Stimulated activated CD4-positive, alpha-beta T cell treated with anti-CD3 and anti-CD28 coated beads, Interleukin-4, amount 100 ng/mL, for 24 hours (primary cell): ENCODE measurements at regions not wholly inside any gene's neighbourhood (a gene's known extent, or its start where the extent isn't known, plus 50 kb on each side); places are given as distances from the start of the nearest gene placed in this dataset.

ENCODE experiments used
- DNase-seq: peaks from one replicate; pipeline ENCODE4 v3.0.0-alpha.2; 2020

DNA sequence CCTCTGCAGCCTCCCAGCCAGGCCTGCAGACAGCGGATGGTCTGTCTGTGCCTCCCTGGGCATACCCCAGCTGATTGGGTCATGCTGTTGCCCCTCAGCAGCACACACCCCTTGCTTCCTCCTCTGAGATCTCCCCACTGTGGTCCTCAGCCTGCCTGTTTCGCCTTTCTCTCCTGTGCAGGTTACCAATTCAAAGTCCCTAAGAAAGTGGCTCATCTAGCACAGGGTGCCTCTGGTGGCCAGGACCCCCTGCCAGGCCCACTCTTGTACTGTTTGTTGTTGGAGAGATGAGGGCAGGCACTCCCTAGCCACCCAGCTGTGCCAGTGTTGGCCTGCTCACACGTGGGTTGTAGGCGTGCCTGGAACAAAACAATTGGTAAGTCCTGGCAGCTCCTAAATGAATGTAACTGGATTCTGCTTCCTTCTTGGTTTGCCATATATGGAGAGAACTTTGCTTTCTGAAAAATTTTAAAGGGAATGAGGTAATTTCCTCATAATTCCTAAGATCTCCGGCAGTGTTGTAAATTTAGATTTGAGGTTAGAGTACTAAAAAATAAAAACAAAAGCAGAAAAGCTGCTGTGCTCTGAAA lies 213.2 kb upstream of the IL12A start:
- DNase-seq, result no peak

DNA sequence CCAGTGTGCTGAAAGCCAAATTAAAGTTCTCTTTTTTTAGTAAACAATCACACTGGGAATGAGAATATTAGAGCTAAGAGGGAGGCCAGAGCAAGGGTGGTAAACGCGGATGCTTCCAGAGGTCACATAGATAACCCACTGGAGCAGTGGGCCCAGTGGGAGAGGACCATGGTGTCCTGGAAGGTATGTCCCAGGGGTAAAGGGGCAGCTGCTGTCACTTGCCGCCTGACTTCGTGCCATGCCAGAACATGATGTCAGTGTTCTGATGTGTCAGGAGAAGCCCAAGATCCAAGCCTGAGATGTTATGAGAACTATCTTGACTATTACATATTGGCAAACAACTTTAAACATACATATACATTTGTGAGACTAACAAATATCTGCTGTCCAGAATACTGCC lies 211.9 kb upstream of the IL12A start:
- DNase-seq, result no peak

DNA sequence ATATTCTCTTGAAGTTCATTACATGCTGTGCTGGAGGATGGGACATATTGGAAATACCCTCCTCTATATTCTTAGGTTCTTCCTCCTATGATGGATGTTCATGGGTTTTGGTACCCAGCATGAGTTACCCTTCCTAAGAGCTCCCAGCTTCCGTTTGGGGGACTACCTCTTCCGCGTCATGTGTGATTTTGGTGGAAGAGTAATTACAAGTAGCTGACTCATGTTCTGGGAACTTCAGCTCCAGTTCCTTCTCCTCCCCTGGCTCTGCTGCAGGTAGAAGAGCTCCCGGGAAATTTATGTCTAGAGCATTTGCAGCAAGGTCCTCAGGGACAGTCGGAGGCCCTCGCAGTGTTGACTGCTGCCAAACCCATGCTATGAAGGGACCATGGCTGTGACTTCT lies 208.8 kb upstream of the IL12A start:
- DNase-seq, result no peak

DNA sequence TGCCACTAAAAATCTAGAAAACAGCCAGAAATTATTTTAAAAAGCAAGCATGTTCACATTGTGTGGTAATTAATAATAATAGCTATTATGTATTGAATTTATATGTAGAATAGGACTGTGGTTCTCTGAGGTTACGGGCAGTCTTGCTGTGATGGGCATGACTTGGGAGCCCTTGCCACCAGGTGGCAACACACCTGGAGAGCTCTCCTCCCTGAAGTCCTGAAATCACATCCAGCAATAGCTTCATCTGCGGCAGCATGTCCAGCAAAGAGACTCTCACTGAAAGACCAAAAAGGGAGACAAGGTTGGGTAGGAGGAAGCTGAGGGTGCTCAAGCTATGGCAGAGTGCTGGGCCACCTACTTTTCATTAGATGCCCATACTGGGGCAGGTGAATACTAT lies 206.8 kb upstream of the IL12A start:
- no peak for DNase-seq

DNA sequence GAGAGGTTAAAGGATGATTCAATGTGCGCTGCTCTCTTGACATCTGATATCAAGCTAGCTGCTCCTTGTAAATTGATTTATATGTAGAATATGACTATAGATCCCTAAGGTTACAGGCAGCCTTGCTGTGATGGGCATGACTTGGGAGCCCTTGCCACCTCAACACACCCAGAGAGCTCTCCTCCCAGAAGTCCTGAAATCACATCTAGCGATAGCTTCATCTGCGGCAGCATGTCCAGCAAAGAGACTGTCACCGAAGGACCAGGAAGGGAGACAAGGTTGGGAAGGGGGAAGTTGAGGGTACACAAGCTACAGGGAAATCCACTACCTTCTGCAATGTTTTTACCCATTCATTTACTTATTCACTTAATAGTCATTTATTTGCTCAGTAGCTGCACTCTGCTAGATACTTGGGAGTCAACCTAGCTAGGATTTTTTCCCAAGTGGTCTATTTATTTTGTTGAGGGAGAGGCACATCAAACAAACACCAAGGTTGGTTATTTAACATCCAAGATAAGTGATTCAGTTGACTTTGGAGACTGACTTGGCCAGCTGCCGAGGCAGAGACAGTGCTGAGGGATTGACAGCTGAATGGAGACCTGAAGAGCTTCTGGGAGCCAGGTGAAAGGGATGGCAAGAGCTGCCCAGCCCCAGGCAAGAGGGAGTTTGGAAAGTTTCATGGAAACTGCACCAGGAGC lies 205.8 kb upstream of the IL12A start:
- DNase-seq, result no peak

DNA sequence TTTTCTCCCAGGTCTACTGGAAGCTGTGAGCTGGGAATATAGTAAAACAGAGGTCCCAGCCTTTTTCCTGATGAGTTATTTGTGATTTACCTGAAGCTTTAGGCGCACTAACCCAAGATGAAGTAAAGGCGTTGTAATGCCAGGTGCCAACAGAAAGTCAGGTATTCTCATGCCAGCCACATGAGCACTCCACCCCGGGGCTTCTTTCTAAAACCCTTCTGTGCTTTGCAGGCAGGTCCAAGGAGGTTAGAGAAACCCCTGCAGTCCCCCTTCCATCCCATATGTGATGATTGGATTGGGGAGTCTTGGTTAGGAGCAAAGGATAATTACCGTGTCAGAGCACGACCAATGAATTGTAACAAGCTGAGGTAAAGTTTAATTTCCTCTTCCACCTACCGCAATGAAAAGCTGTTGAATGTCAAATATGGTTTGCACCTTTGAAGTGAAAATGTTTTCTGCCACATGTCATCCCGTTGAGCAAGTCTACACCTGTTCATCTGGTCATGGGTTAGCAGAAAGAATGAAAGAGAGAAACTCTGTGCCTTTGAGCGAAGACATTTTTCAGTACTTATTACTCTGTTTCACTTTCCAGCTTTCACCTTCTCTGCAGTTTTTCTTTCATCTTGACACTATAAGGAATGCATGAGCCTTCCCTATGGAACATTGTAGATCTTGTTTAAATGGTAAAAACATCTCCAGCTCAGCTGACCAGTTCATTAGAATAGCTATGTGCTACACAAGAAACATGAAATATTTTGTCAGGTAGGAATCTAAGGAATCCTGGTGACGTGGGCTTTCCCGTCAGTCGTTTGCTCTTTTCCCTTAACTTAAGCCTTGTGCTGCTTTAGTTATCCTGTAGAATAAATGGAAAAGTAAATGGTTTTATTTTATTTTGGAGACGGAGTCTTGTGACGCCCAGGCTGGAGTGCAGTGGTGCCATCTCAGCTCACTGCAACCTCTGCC lies 204.6 kb upstream of the IL12A start:
- DNase-seq, result no peak

DNA sequence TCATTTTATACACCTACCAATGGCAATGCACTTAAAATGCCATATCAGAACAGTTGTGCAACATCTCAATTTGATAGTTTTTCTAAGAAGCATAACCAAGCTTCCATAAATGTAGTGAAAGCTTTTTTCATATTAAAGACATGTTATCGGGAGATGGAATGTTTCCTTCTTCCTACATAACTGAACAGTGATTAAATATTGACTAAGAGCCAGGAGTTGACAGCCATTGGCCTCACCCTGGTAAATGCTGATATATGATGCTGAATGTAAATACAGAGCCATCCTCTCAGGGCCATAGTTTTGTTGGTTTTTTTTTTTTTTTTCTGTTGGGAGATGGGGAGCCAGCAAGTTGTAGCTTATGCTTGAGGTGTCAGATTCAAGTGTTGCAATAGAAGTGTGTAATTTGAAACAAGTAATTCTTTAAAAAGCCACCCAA lies 203.3 kb upstream of the IL12A start:
- DNase-seq, result no peak

DNA sequence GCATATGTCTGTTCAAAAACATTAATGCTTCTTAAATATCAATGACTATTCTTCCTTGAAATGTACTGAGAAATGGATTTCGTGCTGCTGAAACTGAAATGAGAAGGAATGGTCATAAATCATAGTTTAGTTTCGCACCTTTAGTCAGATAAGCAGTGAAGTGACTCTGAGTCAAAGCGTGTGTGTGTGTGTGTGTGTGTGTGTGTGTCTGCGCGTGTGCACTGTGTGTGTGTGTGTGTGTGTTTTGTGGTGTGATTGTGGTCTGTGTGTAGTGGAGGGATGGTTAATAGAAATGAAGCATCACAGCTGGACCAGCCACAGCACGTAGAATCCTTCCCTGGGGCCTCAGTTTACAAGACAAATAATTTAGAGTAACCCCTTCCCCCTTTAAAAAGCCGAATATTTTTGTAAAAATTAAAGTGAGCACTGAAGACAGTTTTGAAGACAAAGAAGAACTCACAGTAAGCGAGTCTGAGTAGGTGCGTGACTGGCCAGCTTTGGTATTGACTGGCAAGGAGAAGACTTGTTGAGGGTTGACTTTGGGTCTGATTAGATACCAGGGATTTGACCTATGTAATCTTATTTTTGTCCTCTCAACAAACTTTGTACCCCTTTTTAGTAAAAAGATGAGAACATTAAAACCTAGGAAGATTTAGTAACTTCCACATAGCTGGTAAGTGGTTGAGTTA lies 202.0 kb upstream of the IL12A start:
- no peak for DNase-seq

DNA sequence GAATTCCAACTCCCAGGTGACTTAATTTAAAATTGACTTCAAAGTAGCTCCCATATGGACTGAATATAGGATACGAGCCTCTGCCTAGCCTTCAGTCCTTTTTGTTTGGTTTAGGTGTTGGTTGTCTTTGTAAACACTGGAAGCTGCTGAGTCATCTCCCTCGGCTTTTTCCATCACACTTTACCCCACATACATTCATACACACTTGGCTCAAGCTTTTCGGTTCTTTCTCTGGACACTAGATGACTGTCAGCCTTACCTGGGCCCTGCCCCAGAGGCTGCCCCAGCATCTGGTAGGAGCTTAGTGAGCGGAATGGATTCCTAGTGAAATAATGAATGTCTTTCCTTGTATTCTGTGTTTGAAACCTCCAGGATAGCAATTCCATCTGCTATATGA lies 201.5 kb upstream of the IL12A start:
- DNase-seq, result no peak

DNA sequence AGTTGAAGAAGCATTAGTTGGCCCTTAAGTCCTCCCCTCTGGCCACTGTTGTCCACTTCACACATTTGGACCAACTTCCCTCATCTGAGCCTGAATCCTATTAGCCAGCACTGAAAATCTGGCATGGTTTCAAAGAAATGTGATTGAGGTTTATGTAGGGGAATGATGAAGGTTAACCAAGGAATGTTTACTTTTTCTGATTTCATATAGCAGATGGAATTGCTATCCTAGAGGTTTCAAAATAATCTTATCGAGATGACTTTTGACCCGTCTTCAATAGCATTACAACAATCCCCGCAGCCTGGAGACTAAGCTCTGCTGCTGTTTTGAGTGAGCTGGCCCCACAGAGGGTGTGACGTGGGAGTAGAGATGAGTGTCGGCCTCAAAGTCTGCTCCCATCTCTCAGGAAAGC lies 200.8 kb upstream of the IL12A start:
- DNase-seq, result no peak

DNA sequence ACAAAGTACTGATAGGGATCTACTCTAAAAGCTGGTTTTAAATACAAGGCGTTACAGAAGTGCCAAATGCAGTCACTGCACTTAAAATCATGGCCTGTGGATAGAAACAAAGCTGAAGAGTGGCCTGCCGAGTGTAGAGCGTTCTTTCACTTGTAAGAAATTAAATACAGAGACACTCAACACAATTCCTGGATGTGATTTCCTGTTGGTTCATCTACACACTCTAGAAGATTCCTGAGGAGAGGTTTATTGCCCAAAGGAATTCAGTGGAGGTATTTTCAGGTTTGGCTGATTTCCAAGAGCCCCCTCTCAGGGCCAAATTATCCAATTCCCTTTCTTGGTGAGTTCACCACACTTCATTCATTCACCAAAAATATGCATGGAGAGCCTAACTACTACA lies 200.3 kb upstream of the IL12A start:
- no peak for DNase-seq

DNA sequence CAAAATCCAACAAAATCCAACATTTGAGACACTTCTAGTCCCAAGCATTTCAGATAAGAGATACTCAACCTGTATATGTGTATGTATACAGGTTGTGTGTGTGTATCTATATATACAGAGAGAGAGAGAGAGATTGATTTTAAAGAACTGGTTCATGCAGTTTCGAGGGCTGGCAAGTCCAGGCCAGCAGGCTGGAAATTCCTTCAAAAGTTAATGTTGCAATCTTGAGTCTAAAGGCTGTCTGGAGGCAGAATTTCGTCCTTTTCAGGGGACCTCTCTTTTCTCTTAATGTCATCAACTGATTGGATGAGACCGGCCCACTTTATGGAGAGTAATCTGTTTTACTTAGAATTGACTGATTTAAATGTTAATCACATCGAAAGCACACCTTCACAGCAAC lies 199.6 kb upstream of the IL12A start:
- DNase-seq, result no peak

DNA sequence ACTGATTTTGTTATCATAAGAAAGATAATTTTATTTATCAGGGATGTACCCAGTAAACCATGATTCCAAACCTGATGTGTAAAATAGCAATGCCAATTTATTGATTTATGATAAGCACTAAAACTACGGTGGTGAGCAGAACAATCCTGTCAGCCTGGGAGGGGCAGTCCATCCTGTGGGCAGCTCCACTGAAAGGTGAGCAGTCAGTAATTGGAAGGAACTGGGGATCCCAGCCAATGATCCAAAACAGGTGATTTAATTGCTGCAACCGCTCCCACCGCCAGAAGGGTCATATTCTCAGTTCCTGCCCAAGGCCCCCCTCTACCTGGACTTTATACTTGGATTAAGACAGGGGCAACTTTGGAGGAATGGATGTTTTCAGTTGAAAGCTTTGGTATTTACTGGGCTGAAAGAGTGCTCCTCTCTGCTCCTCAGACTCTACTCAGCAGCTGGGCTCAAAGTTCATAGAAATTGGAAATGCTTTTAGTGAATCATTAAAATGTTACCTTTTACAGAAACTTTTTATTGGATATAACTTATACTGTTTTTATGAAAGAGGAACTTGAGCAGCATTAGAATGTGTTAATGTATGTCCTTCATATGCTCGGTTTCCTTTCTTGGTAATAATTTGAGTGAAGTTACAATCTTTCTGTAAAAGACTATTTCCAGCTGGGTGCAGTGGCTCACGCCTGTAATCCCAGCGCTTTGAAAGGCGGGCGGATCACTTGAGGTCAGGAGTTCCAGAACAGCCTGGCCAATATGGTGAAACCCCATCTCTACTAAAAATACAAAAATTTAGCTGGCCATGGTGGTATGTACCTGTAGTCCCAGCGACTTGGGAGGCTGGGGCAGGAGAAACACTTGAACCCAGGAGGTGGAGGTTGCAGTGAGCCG lies 198.6 kb upstream of the IL12A start:
- DNase-seq, result no peak

DNA sequence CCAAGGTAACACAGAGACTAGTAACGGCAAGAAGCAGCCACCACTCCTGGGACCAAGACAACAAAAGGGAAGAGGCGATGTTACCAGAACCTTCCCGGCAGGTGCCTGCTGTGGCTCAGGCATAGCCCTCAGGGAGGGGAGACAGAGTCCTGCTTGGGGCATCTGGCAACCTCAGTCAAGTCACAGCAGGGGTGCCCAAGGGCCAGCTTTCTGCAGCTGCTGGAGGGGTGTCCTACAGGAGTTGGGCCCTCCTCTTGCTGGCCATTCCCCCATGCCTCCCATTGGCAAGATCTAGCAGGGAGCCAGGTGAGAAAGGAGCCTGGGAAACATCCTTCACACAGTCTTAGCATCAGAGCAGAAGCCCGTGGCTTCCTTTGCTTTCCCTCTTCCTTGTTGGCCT lies 197.3 kb upstream of the IL12A start:
- no peak for DNase-seq

DNA sequence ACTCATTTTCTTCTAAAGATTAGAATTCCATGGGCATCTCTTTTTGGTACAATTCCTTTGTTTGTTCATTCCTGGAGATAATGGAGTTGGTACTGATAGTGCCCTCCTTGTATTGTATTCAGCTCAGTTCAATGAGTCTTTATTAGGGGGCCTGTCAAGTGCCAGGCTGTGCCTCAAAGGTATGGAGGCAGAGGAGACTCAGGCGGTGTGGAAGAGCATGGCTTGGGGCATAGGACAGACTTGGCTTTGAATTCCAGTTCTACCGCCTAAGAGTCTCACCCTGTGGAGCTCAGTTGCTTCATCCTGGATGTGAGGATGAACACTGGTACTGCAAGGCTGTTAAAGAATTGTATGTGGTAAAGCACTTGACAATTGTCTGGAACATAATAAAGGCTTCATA lies 196.6 kb upstream of the IL12A start:
- no peak for DNase-seq

DNA sequence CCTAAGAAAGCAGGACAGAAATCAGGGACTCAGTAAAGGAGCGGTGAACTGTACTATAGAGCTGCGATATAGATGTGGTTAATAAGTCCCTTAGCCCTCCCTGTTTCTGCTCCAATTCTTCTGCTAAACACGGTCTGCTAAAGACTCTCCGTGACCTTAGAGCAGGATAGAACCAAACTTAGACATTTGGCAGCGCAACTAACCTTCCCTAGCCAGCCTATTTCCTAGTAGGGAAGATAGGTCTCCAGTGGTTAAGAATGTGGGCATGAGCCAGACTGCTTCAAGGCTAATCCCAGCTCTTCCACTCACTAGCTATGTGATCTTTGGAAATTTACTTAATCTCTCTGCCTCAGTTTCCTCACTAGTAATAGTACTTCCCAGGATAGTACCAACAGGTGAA lies 193.6 kb upstream of the IL12A start:
- DNase-seq, result no peak

DNA sequence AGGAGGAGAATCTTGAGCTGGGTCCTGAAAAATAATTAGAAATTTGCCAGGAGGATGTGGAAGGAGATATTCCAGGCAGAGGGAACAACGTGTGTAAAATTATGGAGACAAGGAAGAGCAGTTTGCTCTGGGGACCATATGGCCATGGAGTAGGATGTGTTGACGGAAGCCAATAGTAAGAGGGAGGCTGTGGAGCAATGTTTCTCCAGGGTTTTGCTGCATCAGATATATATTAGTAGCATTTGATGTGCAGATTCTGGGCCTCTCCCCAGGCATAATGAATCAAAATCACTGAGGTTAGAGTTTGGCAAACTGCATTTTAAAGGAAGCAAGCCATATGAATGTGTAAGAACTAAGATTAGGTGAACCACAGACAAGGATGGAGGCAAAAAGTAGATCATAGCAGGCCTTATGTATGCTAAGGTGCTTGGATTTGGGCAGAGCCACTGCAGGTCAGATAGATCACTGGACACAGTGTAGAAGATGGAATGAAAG lies 192.9 kb upstream of the IL12A start:
- no peak for DNase-seq

DNA sequence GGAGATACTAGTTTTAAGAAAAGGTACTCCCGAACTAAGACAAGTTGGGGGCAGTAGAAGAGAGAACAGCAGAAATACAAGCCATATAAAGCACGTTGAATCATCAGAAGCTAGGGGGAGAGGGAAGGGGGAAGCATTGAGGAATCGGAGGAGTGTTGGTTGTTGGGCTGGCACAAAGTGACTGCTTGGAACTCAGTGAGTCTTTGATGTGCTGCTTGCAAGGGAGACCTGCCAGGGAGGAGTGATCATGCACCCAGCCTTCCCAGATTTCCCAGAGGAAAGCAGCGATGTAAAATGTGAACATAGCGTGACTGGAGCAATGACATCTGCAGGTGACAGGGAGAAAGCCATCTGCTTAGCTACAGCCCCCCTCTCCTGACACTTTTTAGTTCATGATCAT lies 192.4 kb upstream of the IL12A start:
- no peak for DNase-seq

DNA sequence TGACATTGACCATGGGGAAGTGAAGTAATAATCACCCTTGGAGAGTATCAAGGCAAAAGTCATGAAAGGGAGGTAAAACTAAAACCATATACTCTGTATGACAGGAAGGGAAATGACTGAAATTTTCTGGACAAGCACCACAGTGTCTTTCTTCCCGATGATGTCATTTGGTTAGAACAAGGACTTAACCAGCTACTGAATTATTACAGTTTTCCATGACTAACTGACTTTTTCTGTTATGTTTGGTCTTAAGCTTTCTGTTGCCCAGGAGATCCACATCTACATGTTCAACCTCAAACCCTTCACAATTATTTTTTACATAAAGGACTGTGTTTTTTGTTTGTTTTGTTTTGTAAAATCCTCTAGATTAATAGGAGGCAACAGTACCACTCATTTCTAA lies 191.9 kb upstream of the IL12A start:
- no peak for DNase-seq

DNA sequence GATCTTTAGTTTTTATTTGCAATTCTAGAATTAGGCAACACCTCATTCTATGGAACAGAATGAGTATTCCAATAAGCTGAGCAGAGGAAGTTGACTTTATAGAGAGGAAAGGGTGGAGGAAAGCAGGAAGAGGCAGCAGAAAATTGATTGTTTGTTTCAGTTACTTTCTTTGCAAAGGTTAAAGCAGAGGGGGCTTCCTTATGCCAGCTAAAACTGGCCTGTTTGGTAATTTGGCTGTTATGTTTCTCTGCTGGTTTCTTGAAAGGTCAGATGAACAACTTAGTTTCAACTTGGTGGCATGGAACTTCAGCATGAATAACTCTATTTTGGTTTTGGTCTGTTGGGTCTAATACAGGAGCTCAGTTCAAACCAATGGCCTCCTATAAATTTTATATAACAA lies 190.9 kb upstream of the IL12A start:
- no peak for DNase-seq

DNA sequence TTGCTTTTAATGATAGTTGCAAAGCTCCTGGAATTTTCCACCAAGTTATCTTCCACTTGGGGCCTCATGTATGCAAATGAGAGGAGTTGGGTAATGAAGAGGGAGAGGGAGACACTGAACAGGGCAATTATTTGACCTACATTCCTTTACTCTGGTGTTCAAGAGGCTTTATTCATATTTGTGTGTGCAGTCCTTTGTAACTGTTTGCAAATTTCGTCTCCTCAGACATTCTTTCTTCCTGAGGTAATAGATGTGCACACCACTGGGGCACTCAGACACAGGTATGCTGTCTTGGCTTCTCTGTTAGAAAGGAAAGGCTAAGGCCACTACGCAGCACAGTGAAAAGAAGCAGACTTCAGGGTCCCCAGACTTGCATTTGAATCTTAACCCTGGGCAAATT lies 189.7 kb upstream of the IL12A start:
- no peak for DNase-seq
